ENCODE measurements at regions not wholly inside any gene's neighbourhood (a gene's known extent, or its start where the extent isn't known, plus 50 kb on each side); places are given as distances from the start of the nearest gene placed in this dataset.

- no peak for TF ChIP-seq CTCF (IDR thresholded peaks at IDR 0.05)
- TF ChIP-seq POLR2A (IDR thresholded peaks at IDR 0.05): no peak
These were observed 167.1 kb upstream of the CIBAR2 start for GRCh38 chr16:85279402-85279801.

Measured in body of pancreas (tissue), 4 donors.